Middle frontal gyrus (tissue), 1 donor: ENCODE measurements at regions not wholly inside any gene's neighbourhood (a gene's known extent, or its start where the extent isn't known, plus 50 kb on each side); places are given as distances from the start of the nearest gene placed in this dataset.

Experiments used
- DNase-seq: peaks from one replicate; pipeline ENCODE4 v3.0.0-alpha.2; 2015; ENCODE audit warnings: low spot score; ENCODE audit errors: extremely low spot score

GRCh38 chr15:91553196-91553854, 300.2 kb upstream of the SLCO3A1 start:
- no peak for DNase-seq

GRCh38 chr15:91555312-91555711, 298.2 kb upstream of the SLCO3A1 start:
- DNase-seq, result no peak

GRCh38 chr15:91556926-91557325, 296.6 kb upstream of the SLCO3A1 start:
- DNase-seq, result no peak

GRCh38 chr15:91559066-91559465, 294.4 kb upstream of the SLCO3A1 start:
- peak; percentile 79 for DNase-seq

- DNase-seq, result peak; percentile 44
Measured at GRCh38 chr15:91561371-91562100, 292.0 kb upstream of the SLCO3A1 start.

GRCh38 chr15:91562698-91563097, 290.8 kb upstream of the SLCO3A1 start:
- DNase-seq, result no peak

- DNase-seq, result no peak
Measured at GRCh38 chr15:91564631-91565030, 288.9 kb upstream of the SLCO3A1 start.

GRCh38 chr15:91566141-91566540, 287.4 kb upstream of the SLCO3A1 start:
- DNase-seq, result no peak

- no peak for DNase-seq
Measured at GRCh38 chr15:91568036-91568435, 285.5 kb upstream of the SLCO3A1 start.

GRCh38 chr15:91572110-91572509, 281.4 kb upstream of the SLCO3A1 start:
- DNase-seq, result no peak

- no peak for DNase-seq
Measured at GRCh38 chr15:91576096-91576495, 277.4 kb upstream of the SLCO3A1 start.

- DNase-seq, result no peak
Measured at GRCh38 chr15:91578511-91578910, 275.0 kb upstream of the SLCO3A1 start.

GRCh38 chr15:91584895-91585294, 268.6 kb upstream of the SLCO3A1 start:
- no peak for DNase-seq

- DNase-seq, result no peak
Measured at GRCh38 chr15:91586560-91586959, 266.9 kb upstream of the SLCO3A1 start.

- no peak for DNase-seq
Measured at GRCh38 chr15:91589360-91589759, 264.1 kb upstream of the SLCO3A1 start.

- DNase-seq, result no peak
Measured at GRCh38 chr15:91592567-91592966, 260.9 kb upstream of the SLCO3A1 start.

- DNase-seq, result no peak
Measured at GRCh38 chr15:91593067-91593466, 260.4 kb upstream of the SLCO3A1 start.

GRCh38 chr15:91593653-91594052, 259.9 kb upstream of the SLCO3A1 start:
- no peak for DNase-seq

- DNase-seq, result no peak
Measured at GRCh38 chr15:91599261-91599660, 254.2 kb upstream of the SLCO3A1 start.

GRCh38 chr15:91603384-91604080, 250.0 kb upstream of the SLCO3A1 start:
- DNase-seq, result no peak

GRCh38 chr15:91604122-91604521, 249.4 kb upstream of the SLCO3A1 start:
- no peak for DNase-seq

- no peak for DNase-seq
Measured at GRCh38 chr15:91605576-91605975, 247.9 kb upstream of the SLCO3A1 start.
